KG1 (cell line): ENCODE measurements at regions not wholly inside any gene's neighbourhood (a gene's known extent, or its start where the extent isn't known, plus 50 kb on each side); places are given as distances from the start of the nearest gene placed in this dataset.
A peak's percentile ranks its signal among the peaks of the same experiment; 100 is the strongest.

ENCODE experiments used
- DNase-seq: peaks from one replicate; lab custom pipeline; 2025; lab: John Stamatoyannopoulos, UW

- DNase-seq: no peak
Observed at GRCh38 chr9:18233776-18234445, 240.0 kb upstream of the ADAMTSL1 start.

DNA sequence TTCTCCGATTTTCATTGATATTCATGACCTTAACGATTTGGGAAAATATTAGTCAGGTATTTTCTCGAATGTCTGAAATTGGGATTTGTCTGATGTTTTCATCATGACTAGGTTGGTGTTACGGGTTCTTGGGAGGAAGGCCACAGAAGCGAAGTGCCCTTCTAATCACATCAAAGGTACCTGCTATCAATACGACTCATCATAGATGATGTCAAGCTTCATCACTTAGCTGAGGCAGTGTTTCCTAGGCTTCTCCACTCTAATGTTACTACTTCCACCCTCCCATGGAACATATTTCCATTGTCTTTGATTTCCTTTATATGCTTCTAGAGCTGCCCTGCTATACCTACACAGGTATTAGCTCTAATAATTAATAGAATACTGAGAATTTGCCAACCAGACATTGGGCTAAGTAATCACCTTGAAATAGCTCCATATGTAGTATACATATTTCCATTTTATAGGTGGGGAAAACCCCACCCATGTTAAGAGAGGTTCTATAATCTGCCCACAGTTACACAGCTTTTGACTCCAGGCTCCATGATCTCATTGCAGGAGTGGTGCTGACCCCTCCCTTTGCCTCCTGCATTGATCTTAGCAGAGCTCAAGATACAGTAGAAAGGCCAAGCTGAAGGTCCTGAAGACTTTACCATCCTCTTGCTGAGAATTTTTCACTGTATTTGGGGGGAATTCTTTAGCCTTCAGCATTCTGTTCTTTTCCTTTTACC is 238.6 kb upstream of the ADAMTSL1 start:
- DNase-seq: no peak

DNA sequence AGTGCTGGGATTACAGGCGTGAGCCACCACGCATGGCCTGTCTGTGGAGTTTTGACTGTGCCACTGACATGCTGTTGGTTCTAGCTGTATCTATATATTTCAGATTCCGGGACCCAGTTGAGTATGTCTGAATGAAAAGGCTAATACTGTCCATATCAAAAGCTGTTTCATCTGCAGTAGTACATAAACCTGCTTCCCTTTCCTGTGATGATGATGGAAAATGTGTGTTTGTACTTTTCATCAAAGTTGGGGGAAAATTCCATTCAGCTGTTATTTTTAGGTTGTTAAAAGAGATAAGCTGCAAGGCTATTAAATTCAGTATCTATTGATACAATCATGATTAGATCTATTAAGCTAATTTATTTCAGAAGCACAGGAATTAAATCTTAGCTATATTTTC is 237.6 kb upstream of the ADAMTSL1 start:
- DNase-seq: no peak

DNA sequence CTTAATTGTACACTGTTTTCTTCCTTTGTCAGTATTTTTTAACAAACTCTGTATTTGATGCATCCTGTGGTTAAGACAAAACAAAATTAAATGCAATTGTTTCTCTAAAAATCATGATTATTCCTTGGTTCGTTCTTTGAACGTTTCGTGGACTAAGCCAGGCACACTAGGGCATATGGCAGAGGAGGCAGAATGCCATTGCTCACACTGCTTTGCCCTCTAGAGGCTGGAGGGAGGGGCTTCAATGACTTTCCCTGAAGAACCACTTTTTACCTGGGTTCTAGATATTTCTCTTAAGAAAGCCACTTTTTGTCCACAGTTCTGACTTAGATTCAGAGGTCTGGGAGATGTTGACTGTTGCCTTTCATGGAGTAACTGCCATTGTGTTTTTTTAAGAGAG is 236.2 kb upstream of the ADAMTSL1 start:
- no peak for DNase-seq

DNA sequence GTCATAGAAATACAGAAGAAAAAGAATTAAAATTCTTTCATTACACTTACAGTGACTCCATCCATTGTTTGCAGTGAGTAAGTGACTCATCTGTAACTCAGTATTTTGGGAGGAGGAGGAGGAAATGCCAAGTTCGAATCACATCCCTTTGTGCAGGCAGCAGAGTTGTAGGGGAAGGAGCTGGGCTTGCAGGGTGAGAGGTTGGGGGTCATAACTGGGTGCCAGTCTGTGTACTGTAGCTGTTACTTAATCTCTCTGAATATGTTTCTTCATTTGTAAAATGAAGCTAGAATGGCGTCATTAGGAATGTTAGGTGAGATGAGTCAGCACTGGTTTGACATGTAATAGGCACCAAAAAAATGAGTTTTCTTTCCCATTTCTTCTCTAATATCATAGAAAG is 235.7 kb upstream of the ADAMTSL1 start:
- DNase-seq: no peak

GRCh38 chr9:18238752-18239447 is 235.1 kb upstream of the ADAMTSL1 start:
- no peak for DNase-seq

DNA sequence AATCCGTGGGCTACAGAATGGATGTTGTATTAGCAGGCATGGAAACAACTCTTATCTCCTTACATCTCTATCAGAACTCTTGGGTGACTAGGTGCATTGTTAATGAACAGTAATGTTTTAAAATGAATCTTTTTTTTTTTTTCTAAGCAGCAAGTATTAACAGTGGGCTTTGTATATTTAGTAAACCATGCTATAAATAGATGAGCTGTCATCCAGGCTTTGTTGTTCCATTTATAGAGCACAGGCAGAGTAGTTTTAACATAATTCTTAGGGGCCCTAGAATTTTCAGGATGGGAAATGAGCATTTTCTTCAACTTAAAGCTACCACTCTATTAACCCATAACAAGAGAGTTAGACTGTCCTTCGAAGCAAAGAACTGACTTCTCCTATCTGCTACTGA is 233.7 kb upstream of the ADAMTSL1 start:
- DNase-seq: no peak

DNA sequence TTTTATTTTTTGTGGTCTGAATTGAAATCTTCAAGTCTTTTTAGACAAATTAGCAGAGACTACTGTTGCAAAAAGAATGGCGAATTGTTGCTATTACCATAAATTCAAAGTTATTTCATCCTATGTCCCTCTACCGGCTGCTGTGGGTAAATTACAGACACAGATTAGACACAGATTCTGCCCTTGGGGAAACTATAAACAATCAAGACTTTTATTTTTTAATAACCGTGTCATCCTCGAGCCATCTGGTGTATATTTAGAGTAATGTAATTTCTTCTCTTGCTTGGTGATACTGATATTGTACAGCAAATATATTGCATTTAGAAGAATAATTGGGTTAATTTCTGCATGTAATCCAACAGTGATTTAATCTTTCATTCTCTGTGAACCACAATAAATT is 228.0 kb upstream of the ADAMTSL1 start:
- DNase-seq: no peak

DNA sequence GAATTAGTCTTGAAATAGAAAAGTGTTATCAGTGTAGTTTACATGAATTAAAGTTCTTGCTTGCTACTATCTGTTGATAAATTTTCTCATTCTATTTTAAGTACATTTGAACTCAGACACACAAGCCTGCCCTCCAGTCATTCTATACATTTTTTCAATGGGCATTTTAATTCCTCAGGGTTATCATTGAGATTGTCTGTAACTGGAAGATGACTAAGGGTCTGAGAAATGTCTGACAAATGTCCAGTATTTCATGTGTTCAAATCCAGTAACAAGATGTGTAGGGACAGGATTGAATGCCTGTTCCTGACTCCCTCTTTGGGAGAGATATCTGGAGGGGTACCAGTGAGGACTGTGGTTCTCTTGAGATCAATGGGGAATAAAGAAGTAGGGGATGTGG is 223.9 kb upstream of the ADAMTSL1 start:
- no peak for DNase-seq

DNA sequence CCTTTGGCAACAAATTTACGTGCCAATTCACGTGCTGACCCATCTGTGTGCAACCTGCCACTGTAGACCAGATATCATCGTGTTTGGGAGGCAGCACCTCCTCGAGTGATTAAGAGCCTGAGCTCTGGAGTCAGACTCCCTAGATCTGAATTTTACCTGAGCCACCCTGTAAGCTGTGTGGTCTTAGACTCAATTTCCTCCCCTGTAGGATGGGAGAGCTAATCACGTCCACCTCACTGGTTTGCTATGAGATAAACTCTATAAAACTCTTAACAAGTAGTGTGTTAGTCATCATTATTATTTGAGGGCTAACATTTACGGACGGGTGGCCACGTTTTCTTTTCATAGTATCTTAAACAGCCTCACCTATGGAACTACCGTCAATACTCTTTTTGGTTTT is 220.0 kb upstream of the ADAMTSL1 start:
- DNase-seq: no peak

DNA sequence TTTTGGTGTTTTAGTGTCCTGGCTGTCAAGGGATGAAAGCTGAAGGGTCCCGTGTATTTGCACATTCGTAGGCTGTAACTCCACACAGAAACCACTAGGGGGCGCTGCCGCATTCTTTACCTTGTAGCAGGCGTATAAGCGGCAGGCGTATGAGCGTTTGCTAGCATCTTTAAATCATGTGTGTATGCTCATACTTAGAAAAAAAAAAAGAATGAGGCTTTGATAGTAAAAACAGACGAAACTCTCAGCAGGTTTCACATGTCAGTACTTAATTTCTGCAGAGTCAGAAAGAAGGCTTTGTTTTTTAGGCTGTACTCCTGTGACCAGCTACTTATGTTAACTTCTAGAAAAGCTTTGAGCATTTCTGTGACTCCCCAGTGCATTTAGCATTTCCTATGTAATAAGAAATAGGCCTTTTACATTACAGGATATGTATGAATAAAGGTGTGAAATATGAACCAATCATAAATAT is 218.8 kb upstream of the ADAMTSL1 start:
- peak; percentile 37 for DNase-seq

GRCh38 chr9:18255747-18256146 is 218.2 kb upstream of the ADAMTSL1 start:
- no peak for DNase-seq

DNA sequence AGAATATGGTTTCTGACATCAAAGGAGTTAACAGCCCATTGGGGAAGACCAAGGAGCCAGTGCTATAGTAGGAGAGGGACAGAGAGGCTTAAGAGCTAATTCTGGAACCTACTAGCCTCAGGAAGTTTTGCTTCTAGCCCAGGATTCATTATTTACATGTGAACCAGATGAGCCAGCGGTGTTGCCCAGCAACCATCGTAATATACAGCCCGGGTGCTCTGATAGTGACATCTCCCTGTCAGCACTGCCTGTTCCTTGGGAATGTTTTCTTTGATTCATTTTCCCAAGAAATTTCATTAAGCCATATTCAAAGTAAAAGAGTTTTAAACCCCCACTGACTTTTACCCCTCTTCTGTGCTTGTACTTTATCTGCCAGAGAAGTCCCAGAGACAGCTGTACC is 217.4 kb upstream of the ADAMTSL1 start:
- DNase-seq: no peak

GRCh38 chr9:18260521-18260920 is 213.4 kb upstream of the ADAMTSL1 start:
- no peak for DNase-seq

GRCh38 chr9:18261181-18261580 is 212.8 kb upstream of the ADAMTSL1 start:
- no peak for DNase-seq

GRCh38 chr9:18263377-18263776 is 210.6 kb upstream of the ADAMTSL1 start:
- DNase-seq: no peak

DNA sequence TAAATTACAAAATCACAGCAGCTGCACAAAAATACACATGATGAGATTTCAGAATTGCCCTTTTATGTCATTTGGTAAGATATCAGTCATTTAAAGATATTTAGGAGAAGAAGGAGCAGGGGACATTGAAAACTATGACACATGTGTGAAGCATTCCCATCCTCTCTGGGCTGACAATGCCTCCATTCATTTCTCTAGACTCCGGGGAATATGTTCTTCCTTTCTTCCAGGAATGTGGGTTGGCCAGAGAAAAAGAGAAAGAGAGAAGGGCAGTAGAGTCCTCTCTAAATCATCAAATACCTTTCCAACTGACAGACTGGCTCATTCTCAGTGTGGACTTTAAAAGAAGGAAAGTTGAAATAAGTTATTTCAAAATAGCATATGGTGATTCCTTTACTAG is 205.6 kb upstream of the ADAMTSL1 start:
- DNase-seq: no peak

- DNase-seq: no peak
Observed at GRCh38 chr9:18269561-18269960, 204.4 kb upstream of the ADAMTSL1 start.

GRCh38 chr9:18274693-18275092 is 199.3 kb upstream of the ADAMTSL1 start:
- no peak for DNase-seq

GRCh38 chr9:18275313-18275990 is 198.5 kb upstream of the ADAMTSL1 start:
- DNase-seq: no peak

- no peak for DNase-seq
Observed at GRCh38 chr9:18281291-18281690, 192.7 kb upstream of the ADAMTSL1 start.

DNA sequence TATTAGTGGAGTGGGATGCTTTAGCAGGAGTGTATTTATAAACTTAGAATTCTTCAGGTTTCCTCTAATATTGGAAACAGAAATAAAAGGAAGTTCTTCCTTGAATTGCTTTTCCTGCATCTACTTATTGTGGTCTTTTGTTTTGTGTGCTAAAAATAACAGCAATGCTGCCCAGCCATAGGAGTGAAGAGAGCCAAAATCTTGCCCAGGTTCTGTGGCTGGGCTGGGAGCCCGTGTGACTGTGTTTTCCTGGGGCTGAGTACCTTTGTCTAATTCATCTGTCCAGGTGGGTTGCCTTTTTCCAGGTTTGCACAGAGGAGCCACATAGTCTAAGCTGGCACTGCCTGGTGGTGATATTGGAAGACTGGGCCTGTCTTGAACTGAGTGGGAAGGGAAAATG is 179.7 kb upstream of the ADAMTSL1 start:
- no peak for DNase-seq

- no peak for DNase-seq
Observed at GRCh38 chr9:18296702-18297055, 177.3 kb upstream of the ADAMTSL1 start.
